ENCODE measurements at regions not wholly inside any gene's neighbourhood (a gene's known extent, or its start where the extent isn't known, plus 50 kb on each side); places are given as distances from the start of the nearest gene placed in this dataset.

DNA sequence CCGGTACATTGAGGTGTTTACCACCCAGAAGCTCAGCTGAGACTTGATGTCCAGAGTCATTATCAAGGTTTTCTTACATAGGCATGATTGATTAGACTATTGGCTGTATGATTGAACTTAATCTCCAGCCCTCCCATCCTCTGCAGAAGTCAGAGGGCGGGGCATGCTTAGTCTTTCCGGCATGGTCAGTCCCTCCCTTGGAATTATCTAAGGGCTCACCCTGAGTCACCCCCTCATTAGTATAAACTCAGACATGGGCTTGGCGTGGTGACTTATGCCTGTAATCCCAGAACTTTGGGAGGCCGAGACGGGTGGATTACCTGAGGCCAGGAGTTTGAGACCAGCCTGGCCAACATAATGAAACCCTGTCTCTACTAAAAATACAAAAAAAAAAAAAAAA, 243.9 kb downstream of the VAPA start:
- no peak for TF ChIP-seq CTCF (IDR thresholded peaks at IDR 0.05)
- TF ChIP-seq POLR2A (IDR thresholded peaks at IDR 0.05) = no peak
- no peak for TF ChIP-seq EP300 (IDR thresholded peaks at IDR 0.05)

Measured in ovary (tissue), 3 donors.